Dedifferentiated amniotic fluid mesenchymal stem cell (primary cell): ENCODE measurements at regions not wholly inside any gene's neighbourhood (a gene's known extent, or its start where the extent isn't known, plus 50 kb on each side); places are given as distances from the start of the nearest gene placed in this dataset.
"Not testable (repeated sequence)": the region's sequence is repeated elsewhere in the genome, so short reads cannot be mapped to it uniquely, and the experiment has no call there.

Experiments
- DNase-seq: peaks from one replicate; pipeline ENCODE4 v3.0.0-alpha.2; 2016; ENCODE audit errors: extremely low spot score

- DNase-seq, result no peak
Measured at GRCh38 chr14:25868521-25869314, 729.1 kb downstream of the NOVA1 start.

- DNase-seq, result no peak
Measured at GRCh38 chr14:25861406-25861805, 736.4 kb downstream of the NOVA1 start.

GRCh38 chr14:25848601-25849000 is 749.2 kb downstream of the NOVA1 start:
- no peak for DNase-seq

- DNase-seq, result no peak
Measured at GRCh38 chr14:25846246-25846645, 751.6 kb downstream of the NOVA1 start.

GRCh38 chr14:25843481-25844470 is 754.1 kb downstream of the NOVA1 start:
- DNase-seq, result no peak

- DNase-seq, result no peak
Measured at GRCh38 chr14:25841226-25841625, 756.6 kb downstream of the NOVA1 start.

GRCh38 chr14:25837551-25837965 is 760.3 kb downstream of the NOVA1 start:
- DNase-seq, result no peak

GRCh38 chr14:25836636-25837035 is 761.2 kb downstream of the NOVA1 start:
- no peak for DNase-seq

- no peak for DNase-seq
Measured at GRCh38 chr14:25833341-25834126, 764.3 kb downstream of the NOVA1 start.

GRCh38 chr14:25832585-25832984 is 765.2 kb downstream of the NOVA1 start:
- DNase-seq, result no peak

GRCh38 chr14:25828562-25828961 is 769.3 kb downstream of the NOVA1 start:
- no peak for DNase-seq

GRCh38 chr14:25826105-25826504 is 771.7 kb downstream of the NOVA1 start:
- no peak for DNase-seq

GRCh38 chr14:25820368-25820767 is 770.4 kb upstream of the STXBP6 start:
- no peak for DNase-seq

- not testable (repeated sequence) for DNase-seq
Measured at GRCh38 chr14:25814622-25815021, 764.7 kb upstream of the STXBP6 start.

GRCh38 chr14:25803386-25804018 is 753.6 kb upstream of the STXBP6 start:
- no peak for DNase-seq

- DNase-seq, result no peak
Measured at GRCh38 chr14:25800841-25801240, 750.9 kb upstream of the STXBP6 start.

GRCh38 chr14:25788252-25788651 is 738.3 kb upstream of the STXBP6 start:
- DNase-seq, result no peak

- no peak for DNase-seq
Measured at GRCh38 chr14:25765909-25766308, 716.0 kb upstream of the STXBP6 start.

- no peak for DNase-seq
Measured at GRCh38 chr14:25759920-25760655, 710.1 kb upstream of the STXBP6 start.

GRCh38 chr14:25759256-25759655 is 709.3 kb upstream of the STXBP6 start:
- DNase-seq, result no peak

- no peak for DNase-seq
Measured at GRCh38 chr14:25757364-25757763, 707.4 kb upstream of the STXBP6 start.
